Gastrocnemius medialis (tissue), 4 donors: ENCODE measurements at regions not wholly inside any gene's neighbourhood (a gene's known extent, or its start where the extent isn't known, plus 50 kb on each side); places are given as distances from the start of the nearest gene placed in this dataset.

ENCODE experiments used
- ATAC-seq, 2 donors: fragments of 150-250 bp; one replicate each; pipeline ENCODE4 v1.9.1; 2016
- DNase-seq, 2 donors: peaks; one replicate each; pipeline ENCODE4 v3.0.0-alpha.2; 2019
- H3K27ac ChIP-seq, 4 donors: fragments of 200-600 bp; sonication (generic); 1 replicate in 1 of 4; 2 replicates in 3 of 4; pipeline ENCODE4 v1.5.1; 2016 to 2018; ENCODE audit warnings: mild to moderate bottlenecking in 2 of 4, moderate library complexity in 1 of 4
- H3K27me3 ChIP-seq, 3 donors: fragments of 200-600 bp; sonication (generic) in 2 of 3; 1 replicate in 1 of 3; 2 replicates in 2 of 3; pipeline versions ENCODE4 v1.5.1 to v1.6.0; 2016 to 2019; ENCODE audit warnings: mild to moderate bottlenecking in 1 of 3, moderate library complexity in 1 of 3
- H3K36me3 ChIP-seq, 2 donors: fragments of 200-600 bp; sonication (generic) in 1 of 2; one replicate each; pipeline ENCODE4 v1.5.1; 2017 to 2018
- H3K4me1 ChIP-seq, 2 donors: fragments of 200-600 bp; sonication (generic) in 1 of 2; one replicate each; pipeline ENCODE4 v1.5.1; 2016 to 2017; ENCODE audit warnings: mild to moderate bottlenecking in 2 of 2
- H3K4me3 ChIP-seq, 4 donors: fragments of 200-600 bp; sonication (generic) in 3 of 4; 1 replicate in 1 of 4; 2 replicates in 3 of 4; pipeline ENCODE4 v1.5.1; 2016 to 2019; ENCODE audit warnings: mild to moderate bottlenecking in 2 of 4
- H3K9me3 ChIP-seq, 3 donors: fragments of 200-600 bp; sonication (generic) in 2 of 3; 1 replicate in 1 of 3; 2 replicates in 2 of 3; pipeline ENCODE4 v1.5.1; 2016 to 2019
- POLR2A ChIP-seq, 2 donors: fragments of 450-650 bp; IDR thresholded peaks; one replicate each; pipeline ENCODE4 v1.6.1; 2017; ENCODE audit warnings: antibody characterized with exemption in 2 of 2, mild to moderate bottlenecking in 2 of 2, moderate library complexity in 2 of 2
- in situ Hi-C, 4 donors: fragments of 200-750 bp; cut with MboI; loops; one replicate each; pipeline versions ENCODE4 v1.15.0 to v1.8.0; 2017; ENCODE audit warnings: low sequenced_read_pairs in 4 of 4
- intact Hi-C: fragments of 100-400 bp; cut with DNase I; formaldehyde crosslinking; loops from one replicate; pipeline ENCODE4 v1.15.1; 2023; ENCODE audit warnings: low total_unique reads
- TF ChIP-seq, protein P1 (sequence below), 5 experiments: fragments of 450-650 bp in 3 of 5; fragments of 200-600 bp in 2 of 5; sonication (generic) in 2 of 5; IDR thresholded peaks in 4 of 5; conservative IDR thresholded peaks in 1 of 5; 1 replicate in 4 of 5; 2 replicates in 1 of 5; pipeline ENCODE4 v1.5.1; 2016 to 2019; ENCODE audit warnings: antibody characterized with exemption in 5 of 5, mild to moderate bottlenecking in 3 of 5, moderate library complexity in 3 of 5

DNA sequence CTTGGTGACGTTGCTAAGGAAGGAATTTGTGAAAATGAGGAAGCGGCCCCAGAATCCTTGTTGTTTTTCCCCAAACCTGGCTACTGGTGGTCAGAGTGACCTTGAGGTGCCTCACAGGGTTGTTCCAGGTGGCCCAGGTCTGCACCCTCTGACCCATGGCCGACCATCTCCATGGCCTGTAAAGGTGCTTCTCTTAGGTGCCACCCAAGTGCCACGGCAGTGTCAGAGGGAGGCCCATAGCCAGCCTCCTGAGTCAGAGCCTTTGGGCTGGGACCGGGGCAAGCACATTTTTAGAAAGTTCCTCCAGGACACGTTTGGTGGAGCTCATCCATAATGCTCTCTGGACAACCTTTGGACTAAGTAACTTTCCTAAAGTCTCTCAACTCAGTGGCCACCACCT, 83.9 kb upstream of the IRS2 start:
- H3K4me1 ChIP-seq: peaks cover 16 to 18% of the 10 kb centered on the region in 2 donors
- DNase-seq: no peak
- H3K4me3 ChIP-seq: no peak overlapping the region
- no peak for ATAC-seq
- TF ChIP-seq POLR2A (IDR thresholded peaks at IDR 0.05): no peak
- TF ChIP-seq, protein P1, sequence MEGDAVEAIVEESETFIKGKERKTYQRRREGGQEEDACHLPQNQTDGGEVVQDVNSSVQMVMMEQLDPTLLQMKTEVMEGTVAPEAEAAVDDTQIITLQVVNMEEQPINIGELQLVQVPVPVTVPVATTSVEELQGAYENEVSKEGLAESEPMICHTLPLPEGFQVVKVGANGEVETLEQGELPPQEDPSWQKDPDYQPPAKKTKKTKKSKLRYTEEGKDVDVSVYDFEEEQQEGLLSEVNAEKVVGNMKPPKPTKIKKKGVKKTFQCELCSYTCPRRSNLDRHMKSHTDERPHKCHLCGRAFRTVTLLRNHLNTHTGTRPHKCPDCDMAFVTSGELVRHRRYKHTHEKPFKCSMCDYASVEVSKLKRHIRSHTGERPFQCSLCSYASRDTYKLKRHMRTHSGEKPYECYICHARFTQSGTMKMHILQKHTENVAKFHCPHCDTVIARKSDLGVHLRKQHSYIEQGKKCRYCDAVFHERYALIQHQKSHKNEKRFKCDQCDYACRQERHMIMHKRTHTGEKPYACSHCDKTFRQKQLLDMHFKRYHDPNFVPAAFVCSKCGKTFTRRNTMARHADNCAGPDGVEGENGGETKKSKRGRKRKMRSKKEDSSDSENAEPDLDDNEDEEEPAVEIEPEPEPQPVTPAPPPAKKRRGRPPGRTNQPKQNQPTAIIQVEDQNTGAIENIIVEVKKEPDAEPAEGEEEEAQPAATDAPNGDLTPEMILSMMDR (IDR thresholded peaks at IDR 0.05 in 4 of 5, conservative IDR thresholded peaks at IDR 0.05 in 1 of 5): no peak
- H3K9me3 ChIP-seq: no peaks in the 10 kb centered on the region
- intact Hi-C loops: loop anchor here (5.0 kb wide), 1 partner anchor 47 kb away; no protein-coding TSS in a partner anchor
- in situ Hi-C loops: no loop called here
- H3K27me3 ChIP-seq: no peaks in the 10 kb centered on the region
- no peaks in the 10 kb centered on the region for H3K36me3 ChIP-seq
- no peak overlapping the region for H3K27ac ChIP-seq

DNA sequence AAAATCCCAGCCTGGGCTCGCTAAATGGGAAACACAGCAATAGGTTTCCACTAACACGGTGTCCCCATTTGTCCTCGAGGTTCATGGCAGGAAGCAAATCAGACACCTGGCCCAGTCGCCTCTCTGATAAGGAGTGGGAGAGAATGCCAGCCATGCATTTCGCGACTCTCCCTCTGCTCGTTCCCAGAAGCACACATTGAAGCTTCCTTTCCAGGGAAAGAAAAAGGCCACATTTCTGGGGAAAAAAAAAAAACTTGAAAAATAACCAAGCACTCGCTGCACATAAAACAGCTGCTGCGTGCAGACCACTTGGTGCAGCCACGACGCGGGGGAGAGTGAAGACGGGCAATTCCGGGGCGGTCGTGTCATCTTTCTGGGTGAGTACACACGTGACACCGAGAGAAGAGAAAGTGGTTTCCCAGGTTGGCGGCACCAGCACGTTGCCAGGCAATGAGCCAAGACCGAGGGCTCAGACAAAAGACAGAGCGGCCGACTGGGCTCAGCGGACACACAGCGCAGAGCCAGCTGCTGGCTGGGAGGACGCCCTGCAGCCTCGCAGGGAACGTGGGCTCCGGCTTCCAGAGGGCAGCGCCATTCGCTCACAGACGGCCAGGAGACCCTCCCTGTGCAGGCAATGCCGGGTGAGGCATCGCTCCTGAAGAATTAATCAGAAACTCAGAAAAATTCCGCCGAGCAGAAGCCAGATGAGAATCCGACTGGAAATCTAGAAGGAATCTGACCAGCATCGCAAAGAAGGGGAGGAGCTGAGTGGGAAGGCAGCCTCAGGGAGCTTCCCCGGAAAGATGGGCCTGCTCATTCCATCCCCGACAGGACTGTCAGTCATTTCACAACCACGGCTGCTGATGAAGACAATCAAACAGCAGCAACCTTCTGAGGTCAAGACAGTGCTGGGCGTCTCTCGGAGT, 83.2 kb upstream of the IRS2 start:
- Histone ChIP-seq H3K9me3 (no peaks in the 10 kb centered on the region), H3K27ac (peak overlapping the region in 1 of 4 donors; percentile 42), H3K27me3 (no peaks in the 10 kb centered on the region), H3K36me3 (no peaks in the 10 kb centered on the region), H3K4me3 (peak overlapping the region; percentile 30 to 59 (median 40)), H3K4me1 (peaks cover 9 to 15% of the 10 kb centered on the region in 2 donors)
- intact Hi-C loops (loop anchor here (5.0 to 10.0 kb wide), 2 partner anchors 48 to 135 kb away; no protein-coding TSS in a partner anchor), in situ Hi-C loops (no loop called here)
- TF ChIP-seq POLR2A (IDR thresholded peaks at IDR 0.05): no peak
- TF ChIP-seq, protein P1 (IDR thresholded peaks at IDR 0.05 in 4 of 5, conservative IDR thresholded peaks at IDR 0.05 in 1 of 5): peak in 1 of 5 experiments; percentile 16
- DNase-seq (peak in 1 of 2 donors; percentile 80), ATAC-seq (peak; percentile 30 to 88)

DNA sequence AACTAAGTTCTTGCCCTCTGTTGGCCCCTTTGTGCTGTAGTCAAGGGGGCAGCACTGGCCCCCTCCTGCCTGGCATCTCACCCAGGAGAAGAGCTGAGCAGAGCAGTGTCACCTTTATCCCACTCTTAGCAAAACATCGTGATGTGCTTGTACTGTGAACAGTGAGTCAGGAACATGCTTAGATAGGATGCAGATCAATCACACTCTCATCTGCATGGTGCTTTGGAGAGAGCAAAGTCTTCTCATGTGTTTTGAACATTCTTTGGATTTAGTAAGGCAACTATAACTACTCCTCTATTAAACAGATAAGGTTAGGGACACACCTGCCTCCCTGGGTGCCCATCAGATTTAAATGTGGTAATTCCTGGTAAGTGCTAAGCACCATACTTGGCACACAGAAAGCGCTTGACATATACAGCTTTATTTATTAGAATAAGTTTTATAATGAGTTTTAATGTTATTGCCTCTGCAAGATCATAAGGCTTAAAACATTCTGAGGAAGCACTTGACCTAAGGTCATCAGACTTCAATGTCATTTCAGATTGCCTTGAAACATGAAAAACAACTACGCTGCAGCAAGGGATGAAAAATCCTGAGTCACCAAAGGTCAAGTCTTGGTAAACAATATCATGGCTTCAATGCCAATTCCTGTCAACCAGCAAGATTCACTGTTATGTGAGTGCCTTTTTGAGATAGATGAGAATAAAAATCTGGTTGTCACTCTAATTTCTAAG, 82.4 kb upstream of the IRS2 start:
- TF ChIP-seq, protein P1 (IDR thresholded peaks at IDR 0.05 in 4 of 5, conservative IDR thresholded peaks at IDR 0.05 in 1 of 5): no peak
- TF ChIP-seq POLR2A (IDR thresholded peaks at IDR 0.05): no peak
- no peaks in the 10 kb centered on the region for H3K27me3 ChIP-seq
- DNase-seq: no peak
- H3K4me3 ChIP-seq: peak overlapping the region in 1 of 4 donors; percentile 59
- peak; percentile 8 to 26 for ATAC-seq
- no peaks in the 10 kb centered on the region for H3K36me3 ChIP-seq
- intact Hi-C loops: loop anchor here (10.0 kb wide), 1 partner anchor 136 kb away; no protein-coding TSS in a partner anchor
- H3K27ac ChIP-seq: peak overlapping the region in 1 of 4 donors; percentile 42
- peaks cover 7 to 11% of the 10 kb centered on the region in 2 donors for H3K4me1 ChIP-seq
- in situ Hi-C loops: no loop called here
- H3K9me3 ChIP-seq: no peaks in the 10 kb centered on the region

DNA sequence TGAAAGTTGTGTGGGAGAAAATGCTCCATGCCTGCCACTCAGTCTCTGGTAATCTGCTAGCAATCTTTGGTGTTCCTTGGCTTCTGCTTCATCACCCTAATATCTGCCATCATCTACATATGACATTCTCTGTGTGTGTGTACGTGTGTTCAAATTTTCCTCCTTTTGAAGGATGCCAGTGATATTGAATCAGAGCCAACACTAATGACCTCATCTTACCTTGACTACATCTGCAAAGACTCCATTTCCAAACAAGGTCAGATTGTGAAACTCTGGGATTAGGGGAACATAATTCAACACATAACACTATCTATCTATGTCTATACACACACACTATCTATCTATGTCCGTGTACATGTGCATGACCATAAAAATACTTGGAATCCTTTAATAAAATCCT, 81.4 kb upstream of the IRS2 start:
- no peak overlapping the region for H3K4me3 ChIP-seq
- no peak for ATAC-seq
- intact Hi-C loops (loop anchor here (10.0 kb wide), 1 partner anchor 137 kb away; no protein-coding TSS in a partner anchor), in situ Hi-C loops (no loop called here)
- no peaks in the 10 kb centered on the region for H3K27me3 ChIP-seq
- TF ChIP-seq, protein P1 (IDR thresholded peaks at IDR 0.05 in 4 of 5, conservative IDR thresholded peaks at IDR 0.05 in 1 of 5): no peak
- TF ChIP-seq POLR2A (IDR thresholded peaks at IDR 0.05): no peak
- peaks cover 7 to 11% of the 10 kb centered on the region in 2 donors for H3K4me1 ChIP-seq
- no peaks in the 10 kb centered on the region for H3K36me3 ChIP-seq
- no peak for DNase-seq
- no peaks in the 10 kb centered on the region for H3K9me3 ChIP-seq
- H3K27ac ChIP-seq: no peak overlapping the region
